ENCODE measurements at regions not wholly inside any gene's neighbourhood (a gene's known extent, or its start where the extent isn't known, plus 50 kb on each side); places are given as distances from the start of the nearest gene placed in this dataset.

DNA sequence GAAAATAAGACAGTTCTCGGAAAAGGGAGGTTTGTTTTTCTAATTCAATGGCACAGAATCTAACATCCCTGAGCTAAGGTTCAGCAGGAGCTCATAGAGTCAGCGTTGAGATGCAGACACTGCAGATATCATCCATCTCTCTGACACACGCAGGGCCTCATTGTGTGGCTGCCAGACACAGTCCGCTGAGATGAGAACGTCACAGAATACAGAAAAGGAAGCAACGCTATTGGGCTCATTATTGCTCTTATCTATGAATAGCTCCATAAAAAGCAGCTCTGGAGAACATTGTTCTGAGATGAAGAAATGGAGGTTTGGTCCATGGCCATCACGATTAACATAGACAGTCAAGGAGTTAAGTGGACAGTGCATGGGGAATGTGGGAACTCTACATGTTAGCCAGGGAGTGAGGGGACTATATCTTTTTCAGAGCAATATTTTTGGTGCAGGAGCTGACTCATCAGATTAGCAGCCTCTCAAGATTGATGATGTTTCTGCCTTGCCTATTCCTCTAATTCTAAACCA is 771.6 kb upstream of the CXADR start:
- TF ChIP-seq, protein P1, sequence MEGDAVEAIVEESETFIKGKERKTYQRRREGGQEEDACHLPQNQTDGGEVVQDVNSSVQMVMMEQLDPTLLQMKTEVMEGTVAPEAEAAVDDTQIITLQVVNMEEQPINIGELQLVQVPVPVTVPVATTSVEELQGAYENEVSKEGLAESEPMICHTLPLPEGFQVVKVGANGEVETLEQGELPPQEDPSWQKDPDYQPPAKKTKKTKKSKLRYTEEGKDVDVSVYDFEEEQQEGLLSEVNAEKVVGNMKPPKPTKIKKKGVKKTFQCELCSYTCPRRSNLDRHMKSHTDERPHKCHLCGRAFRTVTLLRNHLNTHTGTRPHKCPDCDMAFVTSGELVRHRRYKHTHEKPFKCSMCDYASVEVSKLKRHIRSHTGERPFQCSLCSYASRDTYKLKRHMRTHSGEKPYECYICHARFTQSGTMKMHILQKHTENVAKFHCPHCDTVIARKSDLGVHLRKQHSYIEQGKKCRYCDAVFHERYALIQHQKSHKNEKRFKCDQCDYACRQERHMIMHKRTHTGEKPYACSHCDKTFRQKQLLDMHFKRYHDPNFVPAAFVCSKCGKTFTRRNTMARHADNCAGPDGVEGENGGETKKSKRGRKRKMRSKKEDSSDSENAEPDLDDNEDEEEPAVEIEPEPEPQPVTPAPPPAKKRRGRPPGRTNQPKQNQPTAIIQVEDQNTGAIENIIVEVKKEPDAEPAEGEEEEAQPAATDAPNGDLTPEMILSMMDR (IDR thresholded peaks at IDR 0.05 in 4 of 5, conservative IDR thresholded peaks at IDR 0.05 in 1 of 5), result no peak
- TF ChIP-seq POLR2A (IDR thresholded peaks at IDR 0.05), result no peak

Data from gastrocnemius medialis (tissue), 4 donors.